ENCODE measurements at regions not wholly inside any gene's neighbourhood (a gene's known extent, or its start where the extent isn't known, plus 50 kb on each side); places are given as distances from the start of the nearest gene placed in this dataset.

GRCh38 chr1:238409932-238410331 is 519.2 kb upstream of the ZP4 start:
- DNase-seq (ENCODE audit: extremely low read depth in 1 of 4, low spot score in 3 of 4), result no peak
- Histone ChIP-seq H3K4me1 (replicated peaks in 1 of 2; ENCODE audit: control insufficient read depth in 2 of 2, insufficient read depth in 2 of 2, low read length in 2 of 2) (no peaks in the 10 kb centered on the region), H3K36me3 (ENCODE audit: control insufficient read depth, insufficient read depth, low read length) (no peaks in the 10 kb centered on the region), H3K9me3 (replicated peaks; ENCODE audit: control insufficient read depth, insufficient read depth, low read depth, low read length) (no peaks in the 10 kb centered on the region), H3K27me3 (ENCODE audit: control insufficient read depth in 2 of 2, insufficient read depth in 2 of 2, low read length in 2 of 2) (no peaks in the 10 kb centered on the region), H3K4me3 (no peak overlapping the region), H3K27ac (ENCODE audit: extremely low read depth, low read depth, low read length) (no peak overlapping the region), H2AFZ (ENCODE audit: low read depth, low read length) (no peak overlapping the region), H3K4me2 (ENCODE audit: insufficient read depth, low read length) (no peak overlapping the region), H3K79me2 (ENCODE audit: control insufficient read depth, insufficient read depth, low read length) (no peaks in the 10 kb centered on the region), H4K20me1 (replicated peaks; ENCODE audit: control insufficient read depth, insufficient read depth, low read length) (no peaks in the 10 kb centered on the region), H3K9ac (ENCODE audit: insufficient read depth in 1 of 2, low read depth in 2 of 2, low read length in 2 of 2) (no peak overlapping the region), H3K9me1 (ENCODE audit: control insufficient read depth, insufficient read depth, low read length) (no peaks in the 10 kb centered on the region)
- no peak for FAIRE-seq
- ATAC-seq, result no peak
- no peak for TF ChIP-seq BDP1 (IDR thresholded peaks at IDR 0.05; ENCODE audit: insufficient read depth, insufficient read length)
- TF ChIP-seq SIRT6 (IDR thresholded peaks at IDR 0.05; ENCODE audit: low read depth, low read length), result no peak
- no peak for TF ChIP-seq SNIP1 (IDR thresholded peaks at IDR 0.05; ENCODE audit: low read depth)
- TF ChIP-seq CTCFL (IDR thresholded peaks at IDR 0.05; ENCODE audit: borderline replicate concordance, insufficient read depth, low read depth, low read length, poor library complexity, severe bottlenecking), result no peak
- no peak for TF ChIP-seq ZNF274 (IDR thresholded peaks at IDR 0.05; ENCODE audit: borderline replicate concordance, low read depth, low read length)
- TF ChIP-seq RERE (CRISPR knock-in tag; IDR thresholded peaks at IDR 0.05; ENCODE audit: borderline replicate concordance), result no peak
- no peak for TF ChIP-seq ZNF146 (CRISPR knock-in tag; IDR thresholded peaks at IDR 0.05; ENCODE audit: unreplicated experiment)
- no peak for TF ChIP-seq PTBP1 (IDR thresholded peaks at IDR 0.05; ENCODE audit: low read depth, low read length)
- TF ChIP-seq MBD1 (CRISPR knock-in tag; IDR thresholded peaks at IDR 0.05), result no peak
- no peak for TF ChIP-seq ZNF785 (CRISPR knock-in tag; IDR thresholded peaks at IDR 0.05)
- BruUV-seq (replicated peaks), result no TSS peak
- POLR2A ChIA-PET, result no interaction called here
- intact Hi-C loops (cut with micrococcal nuclease), result no loop called here
- CTCF ChIA-PET (ENCODE audit: low intra/inter-chr PET ratio), result no interaction called here
- 0% methylated on average over 5 of the region's 5 CpGs for WGBS (ENCODE audit: insufficient coverage, low coverage, missing lambda C conversion rate)
- in situ Hi-C loops (cut with MboI), result no loop called here

All from K562 (cell line).